ENCODE measurements at regions not wholly inside any gene's neighbourhood (a gene's known extent, or its start where the extent isn't known, plus 50 kb on each side); places are given as distances from the start of the nearest gene placed in this dataset.

GRCh38 chr3:117527346-117527745 lies 817.8 kb downstream of the TUSC7 start:
- TF ChIP-seq CTCF (IDR thresholded peaks at IDR 0.05; ENCODE audit: insufficient read depth, low read depth, low read length) (no peak), EZH2 (IDR thresholded peaks at IDR 0.05; ENCODE audit: insufficient read depth, low read length) (no peak)

Measured in astrocyte (in vitro differentiated cells and primary cell).